IPS-NIHi11 (cell line): ENCODE measurements at regions not wholly inside any gene's neighbourhood (a gene's known extent, or its start where the extent isn't known, plus 50 kb on each side); places are given as distances from the start of the nearest gene placed in this dataset.
"Not testable (repeated sequence)": the region's sequence is repeated elsewhere in the genome, so short reads cannot be mapped to it uniquely, and the experiment has no call there.

ENCODE experiments used
- DNase-seq: peaks from one replicate; pipeline ENCODE4 v3.0.0; 2012; ENCODE audit warnings: mixed read lengths, low spot score

DNA sequence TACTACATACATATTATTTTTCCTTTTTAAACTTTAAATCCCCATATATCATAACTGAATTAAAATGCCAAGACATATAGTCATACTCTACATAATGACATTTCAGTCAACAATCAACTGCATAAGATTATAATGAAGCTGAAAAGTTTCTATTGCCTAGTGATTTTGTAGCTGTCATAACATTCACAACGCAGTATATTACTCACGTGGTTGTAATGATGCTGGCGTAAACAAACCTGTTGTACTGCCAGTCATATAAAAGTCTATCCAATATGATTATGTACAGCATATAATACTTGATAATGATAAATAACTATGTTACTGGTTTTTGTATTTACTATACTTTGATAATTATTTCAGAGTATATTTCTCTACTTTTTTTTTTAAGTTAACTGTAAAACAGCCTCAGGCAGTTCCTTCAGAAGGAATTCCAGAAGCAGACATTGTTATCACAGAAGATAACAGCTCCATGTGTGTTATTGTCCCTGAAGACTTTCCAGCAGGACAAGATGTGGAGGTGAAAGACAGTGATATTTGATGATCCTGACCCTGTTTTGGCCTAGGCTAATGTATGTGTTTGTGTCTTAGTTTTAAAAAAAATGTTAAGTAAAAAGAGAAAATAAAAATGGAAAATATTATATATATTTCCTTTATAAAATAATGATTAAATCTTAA is 443.4 kb upstream of the UBE2E2 start:
- no peak for DNase-seq

DNA sequence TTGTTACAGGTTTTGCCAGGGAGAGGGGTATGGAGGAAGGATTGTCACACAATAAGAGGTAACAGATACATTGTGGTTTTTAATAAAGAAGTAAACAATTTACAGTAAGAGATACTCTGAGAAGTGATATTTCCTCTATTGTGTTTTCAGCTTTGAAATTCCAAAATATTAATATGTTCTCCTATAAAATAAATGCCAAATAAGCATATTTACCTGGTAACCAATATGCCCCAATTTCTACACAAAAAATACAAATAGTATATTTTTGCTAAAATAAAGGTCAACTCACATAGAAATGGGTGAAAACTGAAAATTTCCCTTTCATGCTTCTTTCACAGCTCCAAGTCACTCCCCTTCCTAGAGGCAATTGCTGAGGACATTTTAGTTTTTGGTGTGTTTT is 437.4 kb upstream of the UBE2E2 start:
- DNase-seq = no peak

DNA sequence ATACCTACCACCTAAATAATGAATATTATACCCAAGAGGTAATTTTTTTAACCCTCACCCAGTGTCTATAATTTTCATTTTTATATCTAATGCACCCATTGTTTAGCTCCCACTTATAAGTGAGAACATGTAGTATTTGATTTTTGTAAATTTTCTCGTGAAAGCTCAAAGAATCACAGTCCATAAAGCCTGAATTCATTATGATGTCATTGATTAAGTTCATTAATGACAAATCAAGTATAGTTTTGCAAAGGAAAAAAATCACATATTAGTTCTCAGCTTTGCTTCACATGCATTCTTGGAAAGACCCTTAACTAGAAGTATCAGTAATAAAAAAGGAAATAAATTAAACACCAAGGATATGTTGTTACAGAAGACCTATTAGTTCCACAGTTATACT is 425.3 kb upstream of the UBE2E2 start:
- no peak for DNase-seq

DNA sequence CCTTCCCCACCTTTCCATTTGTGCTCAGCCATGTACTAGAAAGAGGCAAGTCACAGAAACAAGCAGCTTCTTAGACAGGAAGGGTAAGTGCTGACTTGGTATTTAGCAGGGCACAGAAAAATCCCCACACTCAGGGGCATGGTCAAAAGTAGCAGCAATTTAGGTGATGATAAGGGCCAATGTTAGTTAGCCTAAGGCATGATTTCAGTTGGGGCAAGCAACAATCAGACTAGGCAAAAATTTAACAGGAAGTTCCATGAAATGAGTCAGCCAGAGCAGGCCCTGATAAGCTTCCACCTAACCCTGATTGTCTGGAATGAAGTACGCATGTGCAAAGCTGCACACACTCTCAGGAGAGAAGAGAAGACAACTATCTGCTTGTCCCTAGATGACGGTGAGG is 423.4 kb upstream of the UBE2E2 start:
- no peak for DNase-seq

DNA sequence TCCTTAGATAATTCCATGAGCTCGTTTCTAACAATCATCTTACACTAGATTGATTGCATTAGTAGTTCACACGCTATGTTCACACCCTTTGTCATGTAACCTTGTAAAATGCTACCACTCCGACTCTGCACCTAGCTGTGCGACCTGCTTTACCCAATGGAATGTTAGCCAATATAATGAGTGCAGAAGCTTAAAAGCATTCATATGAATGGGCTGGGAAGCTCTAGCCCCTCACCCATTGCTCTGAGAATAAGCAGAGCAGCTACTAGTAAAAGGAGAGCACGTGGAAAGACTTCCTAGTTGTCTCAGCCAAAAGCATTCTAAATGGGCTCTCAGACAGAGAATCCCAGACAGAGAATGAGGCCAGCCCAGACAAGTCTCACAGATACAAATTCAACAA is 410.6 kb upstream of the UBE2E2 start:
- DNase-seq = no peak

DNA sequence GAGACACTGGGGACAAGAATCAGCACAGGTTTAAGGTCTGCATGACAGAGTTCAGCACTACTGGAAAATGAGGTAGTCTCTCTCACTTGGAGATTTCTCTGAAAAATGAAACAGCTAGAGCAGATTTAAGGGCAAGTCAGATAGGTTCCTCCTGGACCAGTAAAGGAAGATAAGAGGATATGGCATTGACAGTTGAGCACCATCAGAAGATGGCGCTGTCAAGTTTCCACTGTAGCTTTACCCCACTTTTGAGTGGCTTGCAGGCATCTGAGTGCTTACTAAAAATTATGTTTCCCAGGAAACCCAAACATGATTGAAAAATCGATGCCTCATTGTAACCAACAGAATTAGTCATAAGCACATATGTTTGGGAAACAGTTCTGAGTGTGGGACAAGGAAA is 407.2 kb upstream of the UBE2E2 start:
- no peak for DNase-seq

DNA sequence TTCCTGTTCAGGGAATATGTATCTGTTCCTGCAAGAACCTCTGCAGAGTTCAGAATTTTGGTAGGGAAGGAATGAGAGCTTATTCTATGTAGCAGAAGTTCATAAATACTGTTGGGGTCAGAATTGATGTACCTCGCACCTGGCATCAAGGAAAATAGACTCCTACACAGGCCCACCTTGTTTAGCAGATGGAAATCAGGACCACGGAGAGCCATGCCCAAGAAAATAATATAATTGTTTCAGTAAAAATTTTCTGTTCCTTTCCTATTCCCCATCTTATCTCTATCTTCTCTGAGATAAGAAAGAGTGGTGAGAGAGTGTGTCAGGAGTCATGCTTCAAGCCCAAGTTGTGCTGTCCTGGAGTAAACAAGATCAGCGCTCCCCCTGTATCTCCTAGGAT is 404.7 kb upstream of the UBE2E2 start:
- no peak for DNase-seq

DNA sequence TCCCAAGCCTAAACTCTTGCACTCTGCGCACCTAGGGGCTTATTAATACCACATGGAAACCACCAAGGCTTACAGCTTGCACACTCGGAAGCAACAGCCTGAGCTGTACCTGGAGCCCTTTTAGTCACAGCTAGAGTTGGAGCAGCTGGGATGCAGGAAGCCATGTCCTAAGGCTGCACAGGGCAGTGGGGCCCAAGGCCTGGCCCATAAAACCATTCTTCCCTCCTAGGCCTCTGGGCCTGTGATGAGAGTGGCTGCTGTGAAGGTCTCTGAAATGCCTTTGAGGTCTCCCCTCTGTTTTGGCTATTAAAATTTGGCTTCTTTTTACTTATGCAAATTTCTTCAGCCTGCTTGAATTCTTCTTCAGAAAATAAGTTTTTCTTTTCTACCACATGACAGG is 383.9 kb upstream of the UBE2E2 start:
- DNase-seq = no peak

DNA sequence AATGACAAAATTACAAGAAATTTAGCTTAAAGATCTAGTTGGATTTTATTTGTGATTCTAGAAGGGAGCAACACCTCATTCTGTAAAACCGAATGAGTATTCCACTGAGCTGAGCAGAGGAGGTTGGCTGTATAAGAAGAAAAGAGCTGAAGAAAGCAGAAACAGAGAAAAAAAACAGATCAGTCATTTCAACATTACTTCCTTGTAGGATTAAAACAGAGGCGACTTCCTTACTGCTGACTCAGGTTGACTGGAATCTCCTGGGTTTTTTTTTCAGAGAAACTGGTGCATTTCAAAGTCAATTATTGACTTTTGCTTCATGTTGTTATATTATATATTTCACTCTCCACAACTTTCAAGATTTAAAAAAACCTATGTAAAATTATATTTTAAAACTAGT is 368.1 kb upstream of the UBE2E2 start:
- no peak for DNase-seq

DNA sequence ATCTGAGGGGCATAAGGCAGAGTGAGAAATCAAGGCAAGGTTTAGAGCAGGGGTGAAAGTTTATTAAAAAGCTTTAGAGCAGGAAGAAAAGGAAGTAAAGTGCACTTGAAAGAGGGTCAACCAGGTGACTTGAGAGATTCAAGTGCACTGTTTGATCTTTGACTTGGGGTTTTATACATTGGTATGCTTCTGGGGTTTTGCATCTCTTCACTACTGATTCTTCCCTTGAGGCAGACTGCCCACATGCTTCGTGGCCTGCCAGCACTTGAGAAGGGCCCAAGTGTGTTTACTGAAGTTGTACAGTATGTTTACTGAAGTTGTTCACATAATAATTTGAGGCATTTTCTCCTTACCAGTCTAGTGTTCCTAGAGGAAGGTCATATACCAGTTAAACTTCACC is 367.0 kb upstream of the UBE2E2 start:
- no peak for DNase-seq

DNA sequence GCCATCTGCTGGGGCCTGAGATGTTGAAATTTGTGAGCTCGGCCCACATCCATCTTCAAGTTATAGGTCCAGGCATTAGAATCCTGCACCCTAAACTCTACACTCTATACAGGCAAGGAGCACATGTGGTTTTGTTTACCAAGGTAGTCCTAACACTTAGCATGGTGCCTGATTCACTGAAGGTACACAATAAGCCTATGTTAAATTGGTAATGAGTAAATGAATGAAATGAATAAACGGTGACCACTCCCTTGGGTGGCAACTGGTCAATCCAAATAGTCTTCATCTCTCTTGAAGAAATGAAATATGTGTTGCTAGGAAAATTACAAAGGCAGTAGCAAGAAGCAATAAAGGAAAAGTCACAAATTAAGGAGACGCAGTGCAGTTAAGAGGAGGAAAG is 359.3 kb upstream of the UBE2E2 start:
- DNase-seq = no peak

DNA sequence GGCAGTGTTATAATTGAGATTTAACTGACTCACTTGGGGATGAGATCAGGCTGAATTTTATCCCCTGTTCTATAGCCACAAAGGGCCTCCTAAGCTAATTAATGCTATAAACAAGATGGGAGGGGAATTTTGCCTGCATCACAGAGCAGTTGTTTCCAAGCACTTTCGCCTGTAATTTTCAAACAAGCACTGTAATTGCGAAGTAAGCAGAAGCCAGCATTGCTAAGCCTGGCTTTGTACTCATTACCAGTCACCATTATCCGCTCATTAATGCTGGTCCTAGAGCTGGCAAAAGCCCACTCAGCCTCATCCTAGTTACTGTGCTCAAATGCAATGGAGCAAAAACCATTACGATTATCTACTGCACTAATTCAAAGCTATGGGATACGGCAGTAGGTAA is 356.6 kb upstream of the UBE2E2 start:
- no peak for DNase-seq

DNA sequence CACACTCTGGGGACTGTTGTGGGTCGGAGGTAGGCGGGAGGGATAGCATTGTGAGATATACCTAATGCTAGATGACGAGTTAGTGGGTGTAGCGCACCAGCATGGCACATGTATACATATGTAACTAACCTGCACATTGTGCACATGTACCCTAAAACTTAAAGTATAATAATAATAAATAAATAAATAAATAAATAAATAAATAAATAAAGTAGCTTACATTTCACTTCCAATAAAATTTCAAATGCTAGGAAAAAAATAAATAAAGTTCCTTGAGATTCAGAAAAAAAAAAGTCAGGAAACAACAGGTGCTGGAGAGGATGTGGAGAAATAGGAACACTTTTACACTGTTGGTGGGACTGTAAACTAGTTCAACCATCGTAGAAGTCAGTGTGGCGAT is 353.5 kb upstream of the UBE2E2 start:
- not testable (repeated sequence) for DNase-seq

DNA sequence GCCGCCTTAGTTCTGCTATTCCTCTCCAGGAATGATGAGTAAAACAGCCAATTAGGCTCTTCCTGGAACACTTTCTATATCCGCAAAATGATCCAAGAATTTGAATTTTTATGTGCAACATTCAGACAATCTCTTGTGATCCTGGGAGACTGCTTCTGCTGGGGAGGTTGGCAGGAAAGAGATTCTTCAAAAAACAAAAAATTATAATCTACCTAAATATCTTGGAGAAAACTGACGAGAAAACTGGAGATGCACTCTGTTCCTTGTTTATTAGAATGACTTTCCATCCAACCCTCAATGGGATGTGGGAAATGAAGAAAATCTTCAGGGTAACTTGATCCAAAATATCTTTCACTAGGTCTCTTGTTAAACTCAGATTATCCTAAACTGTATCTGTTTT is 346.3 kb upstream of the UBE2E2 start:
- DNase-seq = no peak

DNA sequence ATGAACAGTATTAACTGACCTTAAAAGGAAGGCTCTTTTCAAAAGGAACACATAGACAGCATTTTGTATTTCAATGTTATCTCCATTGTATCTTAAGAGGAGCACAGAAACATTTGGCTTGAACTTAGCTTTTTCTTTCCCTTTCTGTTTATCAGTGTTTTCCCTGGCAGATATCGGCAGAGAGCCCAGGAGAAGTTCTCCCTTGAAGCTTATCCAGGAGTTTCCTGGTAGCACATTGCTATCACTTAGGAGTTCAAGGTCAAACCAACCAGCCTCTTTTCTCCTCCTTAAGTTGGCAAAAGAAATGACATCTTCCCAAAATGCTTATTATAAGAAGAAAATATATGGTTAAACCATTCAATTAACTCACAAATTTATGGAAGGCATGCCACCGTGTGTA is 344.6 kb upstream of the UBE2E2 start:
- no peak for DNase-seq

DNA sequence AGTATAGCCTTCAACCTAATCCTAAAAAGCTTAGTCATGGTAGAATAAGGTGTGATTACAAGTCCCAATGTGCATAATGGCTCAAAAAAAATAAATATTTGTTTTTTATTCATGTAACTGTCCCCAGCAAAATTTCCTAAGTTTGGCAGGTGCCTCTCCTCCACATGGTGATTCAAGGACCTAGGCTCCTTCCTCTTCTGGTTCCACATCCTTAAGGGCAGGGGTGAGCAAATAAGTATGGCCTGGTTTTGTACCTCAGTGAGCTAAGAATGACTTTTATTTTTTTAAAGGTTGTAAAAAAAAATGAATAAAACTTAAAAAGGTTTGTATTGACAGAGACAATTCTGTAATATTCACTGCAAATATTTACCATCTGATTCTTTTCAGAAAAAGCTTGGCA is 343.5 kb upstream of the UBE2E2 start:
- DNase-seq = no peak

DNA sequence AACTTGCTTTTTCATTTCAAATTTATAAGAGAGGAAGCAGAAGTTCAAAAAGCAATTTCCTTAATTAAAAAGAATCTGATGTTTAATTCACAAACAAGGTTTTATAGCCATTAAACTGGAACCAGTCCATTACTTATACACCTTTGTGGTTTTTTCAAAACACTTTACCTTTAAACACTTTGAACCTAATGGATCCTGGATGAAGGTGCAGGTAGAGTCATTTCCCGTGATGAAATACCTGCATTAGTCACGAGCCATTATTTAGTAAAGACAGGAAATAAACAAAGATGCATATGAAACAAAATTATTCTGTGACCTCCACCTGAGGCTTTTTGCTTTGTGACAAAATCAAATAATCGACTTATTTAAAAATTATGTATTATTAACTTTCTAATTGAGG is 341.7 kb upstream of the UBE2E2 start:
- DNase-seq = no peak

DNA sequence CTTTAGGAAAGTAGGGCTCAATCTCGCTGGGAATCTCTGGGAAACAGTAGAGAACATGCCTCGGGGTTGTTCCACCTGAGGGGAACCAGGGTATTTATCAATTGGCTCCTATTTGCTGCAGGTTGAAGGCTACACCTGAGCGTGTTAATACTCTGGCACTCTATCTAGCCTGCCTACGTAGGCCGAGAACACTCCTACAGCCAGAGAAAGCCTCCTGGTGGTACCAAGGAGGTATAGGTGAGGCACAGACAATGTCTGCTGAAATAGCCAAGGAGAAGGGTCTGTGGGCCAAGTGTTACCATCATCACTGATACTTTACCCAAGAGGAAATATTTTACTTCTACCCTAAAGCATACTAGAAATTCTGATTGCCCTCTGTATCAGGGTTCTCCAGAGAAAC is 341.0 kb upstream of the UBE2E2 start:
- peak; percentile 23 for DNase-seq

DNA sequence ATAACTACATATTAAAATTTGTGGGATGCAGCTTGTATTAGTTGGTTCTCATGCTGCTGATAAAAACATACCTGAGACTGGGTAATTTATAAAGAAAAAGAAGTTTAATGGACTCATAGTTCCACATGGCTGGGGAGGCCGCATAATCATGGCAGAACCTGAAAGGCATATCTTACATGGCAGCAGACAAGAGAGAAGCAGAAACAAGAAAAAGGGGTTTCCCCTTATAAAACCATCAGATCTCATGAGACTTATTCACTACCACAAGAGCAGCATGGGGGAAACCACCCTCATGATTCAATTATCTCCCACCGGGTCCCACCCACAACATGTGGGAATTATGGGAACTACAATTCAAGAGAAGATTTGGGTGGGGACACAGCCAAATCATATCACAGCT is 320.3 kb upstream of the UBE2E2 start:
- not testable (repeated sequence) for DNase-seq

DNA sequence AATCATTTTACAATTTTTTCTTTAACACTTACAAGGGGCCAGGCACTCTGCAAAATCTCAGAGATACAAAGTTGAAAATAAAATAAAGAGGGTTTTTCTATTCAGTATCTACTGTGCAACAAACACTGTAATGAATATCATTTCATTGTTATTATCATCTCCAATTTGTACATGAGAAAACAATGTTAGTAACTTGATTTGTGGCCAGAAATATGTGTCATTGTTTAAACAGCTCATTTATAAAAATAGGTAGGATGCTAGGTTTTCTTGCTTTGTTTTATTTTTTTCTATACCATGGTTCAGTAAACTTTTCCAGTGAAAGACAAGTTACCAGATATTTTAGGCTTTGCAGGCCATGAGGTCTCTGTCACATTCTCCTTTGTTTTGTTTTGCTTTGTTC is 318.1 kb upstream of the UBE2E2 start:
- no peak for DNase-seq

DNA sequence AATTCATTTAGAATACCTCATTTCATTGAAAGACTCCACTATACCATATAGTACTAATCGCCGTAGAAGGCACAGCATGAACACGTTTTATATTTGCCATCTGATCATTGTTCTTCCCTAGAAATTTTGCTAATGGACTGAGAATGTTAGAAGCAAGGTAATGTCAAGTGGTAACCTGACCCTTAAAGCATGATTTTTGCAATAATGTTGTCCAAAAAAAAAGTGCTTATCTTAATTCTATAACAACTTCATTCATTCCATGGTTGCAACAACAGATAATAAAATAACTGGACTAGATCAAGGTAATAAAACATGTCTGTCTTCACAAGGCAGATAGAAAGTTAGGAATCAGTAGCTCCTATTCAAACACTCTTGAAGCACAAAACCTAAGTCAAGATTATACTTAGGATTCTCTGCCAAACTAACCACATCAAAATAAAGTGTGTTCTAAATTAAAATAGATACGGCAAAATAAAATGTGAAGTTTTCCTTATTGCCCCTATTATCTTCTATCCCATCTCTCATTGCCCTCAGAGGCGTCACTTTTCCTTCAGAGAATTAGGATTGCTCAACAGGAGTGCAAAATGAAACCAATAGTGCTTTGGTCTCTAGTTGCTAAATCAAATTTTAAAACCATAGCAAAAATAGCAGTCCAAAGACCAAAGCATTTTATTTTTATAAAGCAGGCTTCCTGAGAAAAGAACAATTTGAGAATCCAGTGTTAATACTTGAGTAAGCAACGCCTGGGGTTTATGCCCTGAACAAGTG is 317.4 kb upstream of the UBE2E2 start:
- no peak for DNase-seq

DNA sequence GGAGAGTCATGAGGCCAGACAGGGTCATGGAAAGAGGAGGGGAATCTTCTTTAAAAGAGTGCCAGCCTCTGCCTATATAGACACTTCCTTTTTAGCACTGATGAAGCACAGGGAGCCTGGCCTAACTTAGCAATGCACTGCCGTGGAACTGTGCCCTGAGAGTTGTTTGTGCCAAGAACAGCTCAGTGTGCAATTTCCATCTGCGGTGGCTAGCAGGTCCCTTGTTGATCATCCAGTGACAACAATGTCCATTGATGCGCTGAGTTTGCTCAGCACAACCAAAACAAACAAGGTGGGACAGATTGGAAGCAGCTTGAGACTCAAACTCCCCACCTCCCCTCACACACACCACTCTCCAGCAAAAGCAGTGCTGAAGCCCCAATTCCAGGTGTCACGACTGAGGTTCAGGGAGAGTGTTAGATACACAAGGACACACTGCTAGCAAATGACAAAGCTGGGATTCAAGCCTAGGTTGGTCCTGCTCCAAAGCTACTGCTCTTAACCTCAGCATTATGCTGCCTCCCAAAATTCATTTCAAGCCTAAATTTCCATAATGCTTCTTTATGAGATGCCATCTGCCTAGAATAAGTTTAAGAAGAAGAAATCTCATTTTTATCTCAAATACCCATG is 316.6 kb upstream of the UBE2E2 start:
- DNase-seq = no peak

DNA sequence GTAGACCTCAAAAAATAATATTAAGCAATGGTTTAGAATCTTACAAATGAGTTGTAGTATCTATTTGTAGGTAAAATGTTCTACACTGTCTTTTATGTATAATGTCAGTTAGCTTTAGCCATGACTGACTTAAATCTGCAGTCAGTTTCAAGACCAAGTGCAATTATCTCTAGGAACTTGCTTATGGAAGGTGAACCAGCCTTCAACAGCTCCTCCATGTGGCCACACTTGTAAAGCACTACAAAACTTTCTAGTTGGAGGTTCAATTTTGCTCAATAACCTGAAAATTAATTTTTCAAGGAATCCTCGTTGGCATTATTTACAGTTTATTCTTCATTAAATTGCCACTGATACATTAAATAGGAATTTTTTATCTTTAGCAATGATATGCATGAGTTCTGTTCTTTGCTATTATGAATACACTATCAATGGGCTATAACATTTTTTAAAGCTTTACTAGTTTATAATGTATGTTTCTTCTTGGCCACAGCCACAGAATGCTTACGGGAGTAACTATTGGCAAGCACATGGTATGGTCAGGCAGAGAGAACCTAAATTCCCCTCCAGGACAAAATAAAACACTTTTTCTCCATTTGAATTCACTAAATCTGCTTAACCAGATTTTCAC is 315.3 kb upstream of the UBE2E2 start:
- DNase-seq = peak; percentile 29
